H1 (cell line): ENCODE measurements at regions not wholly inside any gene's neighbourhood (a gene's known extent, or its start where the extent isn't known, plus 50 kb on each side); places are given as distances from the start of the nearest gene placed in this dataset.

Source experiments
- CTCF ChIA-PET: fragments of 300-600 bp; sonication (Branson Sonifier 250); formaldehyde crosslinking; loops from one replicate; lab custom pipeline; 2021; ENCODE audit not compliant: partially characterized antibody; lab: Charles Lee
- POLR2A ChIA-PET: fragments of 300-600 bp; sonication (Branson Sonifier 250); formaldehyde crosslinking; loops from one replicate; lab custom pipeline; 2021; ENCODE audit warnings: inconsistent platforms; ENCODE audit not compliant: partially characterized antibody; lab: Charles Lee
- DNase-seq, 2 experiments: peaks; one replicate each; pipeline versions ENCODE4 v3.0.0 to v3.0.0-alpha.2; 2010 to 2022; ENCODE audit warnings: low spot score in 2 of 2, low read depth in 1 of 2, mixed read lengths in 1 of 2
- FAIRE-seq: peaks from 2 replicates; lab custom pipeline; 2011; peaks lifted over from hg19 to GRCh38; lab: Jason Lieb, UNC
- H2AFZ ChIP-seq: 2 replicates; pipeline ENCODE4 v1.8.1; 2012; ENCODE audit warnings: low read length, inconsistent platforms
- H2AK5ac ChIP-seq: 2 replicates; pipeline ENCODE4 v1.6.1; 2013; ENCODE audit warnings: low read depth, low read length
- H2BK120ac ChIP-seq: replicated peaks from 2 replicates; pipeline ENCODE3; 2013; ENCODE audit warnings: low read depth, low read length, inconsistent platforms
- H2BK12ac ChIP-seq: 2 replicates; pipeline ENCODE4 v1.6.1; 2013; ENCODE audit warnings: low read depth, low read length
- H2BK15ac ChIP-seq: 2 replicates; pipeline ENCODE4 v1.6.1; 2013; ENCODE audit warnings: low read length
- H2BK20ac ChIP-seq: 2 replicates; pipeline ENCODE4 v1.6.1; 2013; ENCODE audit warnings: low read length
- H2BK5ac ChIP-seq: 2 replicates; pipeline ENCODE4 v1.6.1; 2013; ENCODE audit warnings: low read depth, low read length
- H3K14ac ChIP-seq: 2 replicates; pipeline ENCODE4 v1.6.1; 2013; ENCODE audit warnings: inconsistent platforms; ENCODE audit not compliant: insufficient read length
- H3K18ac ChIP-seq: 2 replicates; pipeline ENCODE4 v1.6.1; 2013; ENCODE audit warnings: low read length; ENCODE audit errors: extremely low read depth
- H3K23ac ChIP-seq: 2 replicates; pipeline ENCODE4 v1.6.1; 2013; ENCODE audit warnings: inconsistent platforms; ENCODE audit not compliant: insufficient read length
- H3K23me2 ChIP-seq: 2 replicates; pipeline ENCODE4 v1.6.1; 2013; ENCODE audit warnings: low read depth, low read length
- H3K27ac ChIP-seq: 2 replicates; pipeline ENCODE4 v1.6.1; 2011; ENCODE audit warnings: low read depth, low read length, inconsistent platforms
- H3K27me3 ChIP-seq, 4 experiments: replicated peaks in 1 of 4; 1 replicate in 1 of 4; 2 replicates in 3 of 4; pipeline versions ENCODE4 v1.6.1 to v1.8.1; 2011 to 2013; ENCODE audit warnings: low read length in 3 of 4, mild to moderate bottlenecking in 3 of 4, inconsistent platforms in 2 of 4, mixed read lengths in 2 of 4, moderate library complexity in 1 of 4; ENCODE audit not compliant: control insufficient read depth in 3 of 4, insufficient read depth in 3 of 4; ENCODE audit errors: extremely low read depth in 1 of 4
- H3K36me3 ChIP-seq, 4 experiments: 2 replicates each; pipeline versions ENCODE4 v1.6.1 to v1.8.1; 2011 to 2013; ENCODE audit warnings: mild to moderate bottlenecking in 4 of 4, low read length in 3 of 4, moderate library complexity in 2 of 4, control low read depth in 1 of 4, inconsistent platforms in 1 of 4; ENCODE audit not compliant: insufficient read depth in 4 of 4, control insufficient read depth in 2 of 4
- H3K4ac ChIP-seq: replicated peaks from 2 replicates; pipeline ENCODE3; 2013; ENCODE audit warnings: low read length, low read depth, mixed read lengths, inconsistent platforms; ENCODE audit not compliant: insufficient read length
- H3K4me1 ChIP-seq, 4 experiments: replicated peaks in 1 of 4; 1 replicate in 1 of 4; 2 replicates in 3 of 4; pipeline versions ENCODE4 v1.6.1 to v1.8.1; 2011 to 2013; ENCODE audit warnings: low read length in 3 of 4, inconsistent platforms in 2 of 4, mixed read lengths in 1 of 4; ENCODE audit not compliant: insufficient read depth in 4 of 4, control insufficient read depth in 3 of 4
- H3K4me2 ChIP-seq, 2 experiments: 2 replicates each; pipeline versions ENCODE4 v1.6.1 to v1.8.1; 2011 to 2013; ENCODE audit warnings: low read depth in 2 of 2, low read length in 2 of 2, control low read depth in 1 of 2, inconsistent platforms in 1 of 2, mild to moderate bottlenecking in 1 of 2; ENCODE audit not compliant: insufficient read depth in 1 of 2
- H3K4me3 ChIP-seq, 4 experiments: fragments of 200-600, 300-600 bp in 1 of 4; sonication (generic), shearing (Covaris generic), sonication (Bioruptor Twin) in 1 of 4; 2 replicates each; pipeline versions ENCODE4 v1.5.1 to v1.8.1; 2011 to 2016; ENCODE audit warnings: low read length in 4 of 4, low read depth in 3 of 4, control low read depth in 2 of 4, inconsistent platforms in 2 of 4, mild to moderate bottlenecking in 2 of 4, mixed read lengths in 1 of 4, moderate library complexity in 1 of 4; ENCODE audit not compliant: insufficient read depth in 2 of 4; ENCODE audit errors: extremely low read depth in 1 of 4
- H3K56ac ChIP-seq: replicated peaks from 2 replicates; pipeline ENCODE3; 2013; ENCODE audit warnings: low read depth, mild to moderate bottlenecking, mixed read lengths, low read length, inconsistent platforms; ENCODE audit not compliant: insufficient read length
- H3K79me1 ChIP-seq: 2 replicates; pipeline ENCODE4 v1.6.1; 2013; ENCODE audit warnings: low read depth, low read length, control low read depth
- H3K79me2 ChIP-seq, 2 experiments: 2 replicates each; pipeline versions ENCODE4 v1.6.1 to v1.8.1; 2012 to 2013; ENCODE audit warnings: low read length in 2 of 2, mild to moderate bottlenecking in 2 of 2, inconsistent platforms in 1 of 2; ENCODE audit not compliant: insufficient read depth in 2 of 2, control insufficient read depth in 1 of 2
- H3K9ac ChIP-seq, 4 experiments: replicated peaks in 1 of 4; 1 replicate in 1 of 4; 2 replicates in 3 of 4; pipeline versions ENCODE4 v1.6.1 to v1.8.1; 2011 to 2013; ENCODE audit warnings: low read depth in 3 of 4, low read length in 3 of 4, control low read depth in 2 of 4, mild to moderate bottlenecking in 2 of 4, moderate library complexity in 2 of 4, inconsistent platforms in 1 of 4; ENCODE audit errors: extremely low read depth in 1 of 4
- H3K9me3 ChIP-seq, 2 experiments: 2 replicates each; pipeline versions ENCODE4 v1.6.1 to v1.8.1; 2012 to 2013; ENCODE audit warnings: mild to moderate bottlenecking in 2 of 2, moderate library complexity in 2 of 2, control low read depth in 1 of 2, inconsistent platforms in 1 of 2, low read depth in 1 of 2, low read length in 1 of 2, mixed read lengths in 1 of 2; ENCODE audit not compliant: insufficient read depth in 2 of 2
- H4K20me1 ChIP-seq, 2 experiments: replicated peaks in 1 of 2; 2 replicates each; pipeline versions ENCODE3 to v1.8.1; 2011 to 2013; ENCODE audit warnings: inconsistent platforms in 2 of 2, low read length in 2 of 2, mild to moderate bottlenecking in 1 of 2; ENCODE audit not compliant: insufficient read depth in 2 of 2, control insufficient read depth in 1 of 2
- H4K5ac ChIP-seq: 2 replicates; pipeline ENCODE4 v1.6.1; 2013; ENCODE audit warnings: low read length, low read depth, mixed read lengths, inconsistent platforms; ENCODE audit not compliant: insufficient read length
- H4K8ac ChIP-seq: 2 replicates; pipeline ENCODE4 v1.8.0; 2013; ENCODE audit warnings: mild to moderate bottlenecking, moderate library complexity, low read length, inconsistent platforms; ENCODE audit not compliant: insufficient read depth; ENCODE audit errors: extremely low read depth
- H4K91ac ChIP-seq: replicated peaks from 2 replicates; pipeline ENCODE3; 2013; ENCODE audit warnings: low read length, mixed read lengths, inconsistent platforms; ENCODE audit not compliant: insufficient read length
- CTBP2 ChIP-seq: IDR thresholded peaks from 2 replicates; pipeline ENCODE4 v1.7.0; 2011; ENCODE audit warnings: borderline replicate concordance, mild to moderate bottlenecking, moderate library complexity, mixed read lengths, low read length; ENCODE audit not compliant: insufficient read depth, insufficient read length
- GTF2F1 ChIP-seq: IDR thresholded peaks from 2 replicates; pipeline ENCODE4 v1.6.1; 2012; ENCODE audit warnings: low read depth, low read length, improper control_type of control experiment, borderline replicate concordance

DNA sequence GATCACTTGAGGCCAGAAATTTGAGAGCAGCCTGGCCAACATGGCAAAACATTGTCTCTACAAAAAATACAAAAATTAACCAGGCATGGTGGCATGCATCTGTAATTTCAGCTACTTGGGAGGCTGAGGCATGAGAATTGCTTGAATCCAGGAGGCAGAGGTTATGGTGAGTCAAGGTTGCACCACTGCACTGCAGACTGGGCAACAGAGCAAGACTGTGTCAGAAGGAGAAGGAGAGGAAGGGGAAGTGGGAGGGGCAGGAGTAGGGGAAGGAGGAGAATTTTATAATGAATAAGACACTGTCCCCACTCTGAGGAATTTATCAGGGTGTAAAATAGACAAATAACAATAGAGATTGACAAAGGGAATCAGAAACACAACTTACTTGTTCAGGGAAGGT, 440.6 kb upstream of the DYNLRB2 start:
- Histone ChIP-seq H2AK5ac (no peak overlapping the region), H3K23me2 (no peaks in the 10 kb centered on the region), H3K4me2 (no peak overlapping the region), H3K56ac (no peak overlapping the region), H3K4me3 (no peak overlapping the region), H3K9me3 (peaks cover 0 to 5% of the 10 kb centered on the region in 2 experiments; a peak in 1 of 4 replicates), H2BK12ac (no peak overlapping the region), H2AFZ (no peak overlapping the region), H3K27ac (no peak overlapping the region), H3K79me1 (no peaks in the 10 kb centered on the region), H2BK120ac (no peak overlapping the region), H3K36me3 (no peaks in the 10 kb centered on the region), H2BK5ac (no peak overlapping the region), H2BK20ac (no peak overlapping the region), H3K4ac (no peak overlapping the region), H4K91ac (no peak overlapping the region), H3K18ac (no peak overlapping the region), H4K5ac (no peak overlapping the region), H4K8ac (no peak overlapping the region), H2BK15ac (no peak overlapping the region), H3K23ac (no peak overlapping the region), H4K20me1 (no peaks in the 10 kb centered on the region), H3K14ac (no peak overlapping the region), H3K9ac (no peak overlapping the region), H3K4me1 (peaks cover 1 to 4% (median 3%) of the 10 kb centered on the region in 4 experiments; a peak in 2 of 7 replicates), H3K79me2 (no peaks in the 10 kb centered on the region), H3K27me3 (no peaks in the 10 kb centered on the region)
- CTCF ChIA-PET = interaction anchor here (1.3 kb wide), 1 partner anchor 19 kb away, joined by 3 read pairs; no protein-coding TSS in a partner anchor
- TF ChIP-seq CTBP2 = no peak
- no peak for TF ChIP-seq GTF2F1
- no peak for DNase-seq
- POLR2A ChIA-PET = no interaction called here
- no peak for FAIRE-seq
